Suprapubic skin (tissue), 3 donors: ENCODE measurements at regions not wholly inside any gene's neighbourhood (a gene's known extent, or its start where the extent isn't known, plus 50 kb on each side); places are given as distances from the start of the nearest gene placed in this dataset.

ENCODE experiments used
- CTCF ChIP-seq, 2 donors: fragments of 200-600 bp in 1 of 2; fragments of 450-650 bp in 1 of 2; sonication (generic) in 1 of 2; IDR thresholded peaks; one replicate each; pipeline ENCODE4 v1.5.1; 2016 to 2019; ENCODE audit warnings: antibody characterized with exemption in 2 of 2, mild to moderate bottlenecking in 1 of 2, moderate library complexity in 1 of 2
- POLR2A ChIP-seq, 2 donors: fragments of 450-650 bp; IDR thresholded peaks; one replicate each; pipeline ENCODE4 v1.6.1; 2017; ENCODE audit warnings: antibody characterized with exemption in 2 of 2, mild to moderate bottlenecking in 2 of 2, moderate library complexity in 2 of 2

GRCh38 chr2:157122776-157123175, 134.7 kb upstream of the GALNT5 start:
- no peak for TF ChIP-seq CTCF (IDR thresholded peaks at IDR 0.05)
- TF ChIP-seq POLR2A (IDR thresholded peaks at IDR 0.05), result no peak
